ENCODE measurements at regions not wholly inside any gene's neighbourhood (a gene's known extent, or its start where the extent isn't known, plus 50 kb on each side); places are given as distances from the start of the nearest gene placed in this dataset.

GRCh38 chr3:871651-872050, 221.2 kb upstream of the CNTN6 start:
- TF ChIP-seq CTCF (IDR thresholded peaks at IDR 0.05) (no peak), POLR2A (IDR thresholded peaks at IDR 0.05) (no peak)
